ENCODE measurements at regions not wholly inside any gene's neighbourhood (a gene's known extent, or its start where the extent isn't known, plus 50 kb on each side); places are given as distances from the start of the nearest gene placed in this dataset.
"Not testable (repeated sequence)": the region's sequence is repeated elsewhere in the genome, so short reads cannot be mapped to it uniquely, and the experiment has no call there.

DNA sequence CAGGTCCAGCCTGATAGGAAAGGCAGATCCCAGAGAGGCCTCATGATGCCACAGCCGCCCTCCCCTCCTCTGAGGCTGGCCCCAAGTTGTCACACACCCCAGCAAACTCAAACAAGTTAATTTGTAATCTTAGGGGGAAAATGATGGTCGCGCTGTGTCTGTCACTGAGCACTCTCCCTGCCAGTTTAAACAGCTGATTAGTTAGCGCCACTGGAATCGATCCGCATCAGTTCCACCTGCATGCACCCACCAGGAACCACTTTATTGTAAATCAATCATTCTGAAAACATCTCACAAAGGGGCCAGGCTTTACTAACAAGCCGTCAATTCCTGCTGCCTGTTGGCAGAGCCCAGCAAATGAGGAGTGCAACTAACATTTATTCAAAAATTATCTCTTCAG, 870.9 kb downstream of the KCNMA1 start:
- Mint-ChIP-seq H3K4me3 (ENCODE audit: unreplicated experiment) (no peak overlapping the region), H3K36me3 (ENCODE audit: low read depth) (no peaks in the 10 kb centered on the region), H3K27me3 (ENCODE audit: low read depth) (no peaks in the 10 kb centered on the region), H3K9me3 (ENCODE audit: low read depth) (peaks cover 4% of the 10 kb centered on the region), H3K4me1 (ENCODE audit: low read depth) (peaks cover 7% of the 10 kb centered on the region), H3K27ac (ENCODE audit: unreplicated experiment) (no peak overlapping the region)
- no peak for DNase-seq (ENCODE audit: low spot score)
- TF ChIP-seq, protein P1, sequence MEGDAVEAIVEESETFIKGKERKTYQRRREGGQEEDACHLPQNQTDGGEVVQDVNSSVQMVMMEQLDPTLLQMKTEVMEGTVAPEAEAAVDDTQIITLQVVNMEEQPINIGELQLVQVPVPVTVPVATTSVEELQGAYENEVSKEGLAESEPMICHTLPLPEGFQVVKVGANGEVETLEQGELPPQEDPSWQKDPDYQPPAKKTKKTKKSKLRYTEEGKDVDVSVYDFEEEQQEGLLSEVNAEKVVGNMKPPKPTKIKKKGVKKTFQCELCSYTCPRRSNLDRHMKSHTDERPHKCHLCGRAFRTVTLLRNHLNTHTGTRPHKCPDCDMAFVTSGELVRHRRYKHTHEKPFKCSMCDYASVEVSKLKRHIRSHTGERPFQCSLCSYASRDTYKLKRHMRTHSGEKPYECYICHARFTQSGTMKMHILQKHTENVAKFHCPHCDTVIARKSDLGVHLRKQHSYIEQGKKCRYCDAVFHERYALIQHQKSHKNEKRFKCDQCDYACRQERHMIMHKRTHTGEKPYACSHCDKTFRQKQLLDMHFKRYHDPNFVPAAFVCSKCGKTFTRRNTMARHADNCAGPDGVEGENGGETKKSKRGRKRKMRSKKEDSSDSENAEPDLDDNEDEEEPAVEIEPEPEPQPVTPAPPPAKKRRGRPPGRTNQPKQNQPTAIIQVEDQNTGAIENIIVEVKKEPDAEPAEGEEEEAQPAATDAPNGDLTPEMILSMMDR (IDR thresholded peaks at IDR 0.05), result no peak

DNA sequence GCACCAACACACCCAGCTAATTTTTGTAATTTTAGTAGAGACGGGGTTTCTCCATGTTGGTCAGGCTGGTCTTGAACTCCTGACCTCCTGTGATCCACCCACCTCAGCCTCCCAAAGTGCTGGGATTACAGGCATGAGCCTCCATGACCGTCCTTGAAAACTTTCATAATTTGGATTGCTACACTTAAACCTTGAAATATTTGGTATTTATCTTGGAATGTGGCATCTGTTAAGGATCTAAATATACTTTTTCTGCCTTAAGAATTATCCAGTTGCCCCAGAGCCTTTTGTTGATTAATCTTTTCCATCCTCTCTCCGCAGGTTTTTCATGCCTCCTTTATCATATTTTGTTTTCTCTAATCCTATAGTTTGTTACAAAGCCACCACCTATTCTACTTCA, 872.7 kb downstream of the KCNMA1 start:
- not testable (repeated sequence) for DNase-seq (ENCODE audit: low spot score); H3K9me3 Mint-ChIP-seq (ENCODE audit: low read depth); H3K27me3 Mint-ChIP-seq (ENCODE audit: low read depth); H3K36me3 Mint-ChIP-seq (ENCODE audit: low read depth); H3K4me1 Mint-ChIP-seq (ENCODE audit: low read depth); H3K4me3 Mint-ChIP-seq (ENCODE audit: unreplicated experiment); H3K27ac Mint-ChIP-seq (ENCODE audit: unreplicated experiment)

DNA sequence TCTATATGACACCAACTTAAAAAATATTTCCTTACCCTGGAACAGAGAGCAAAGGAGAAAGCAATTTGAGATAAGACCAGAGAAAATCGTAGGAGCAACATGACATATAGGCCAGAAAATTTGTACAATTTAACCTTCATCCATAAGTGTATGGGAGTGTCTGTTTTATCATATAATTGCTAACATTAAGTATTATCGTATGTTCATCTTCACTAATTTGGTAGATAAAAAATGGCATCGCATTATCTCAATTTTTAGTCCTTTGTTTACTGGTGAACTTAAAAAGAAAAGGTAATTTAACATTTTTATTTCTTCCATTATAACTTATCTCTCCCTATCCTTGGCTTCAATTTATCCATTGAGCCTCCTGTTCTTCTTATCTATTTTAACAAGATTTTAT, 873.4 kb downstream of the KCNMA1 start:
- Mint-ChIP-seq H3K27me3 (ENCODE audit: low read depth) (no peaks in the 10 kb centered on the region), H3K4me3 (ENCODE audit: unreplicated experiment) (no peak overlapping the region), H3K36me3 (ENCODE audit: low read depth) (no peaks in the 10 kb centered on the region), H3K9me3 (ENCODE audit: low read depth) (peaks cover 4% of the 10 kb centered on the region), H3K27ac (ENCODE audit: unreplicated experiment) (no peak overlapping the region), H3K4me1 (ENCODE audit: low read depth) (peaks cover 7% of the 10 kb centered on the region)
- TF ChIP-seq, protein P1 (IDR thresholded peaks at IDR 0.05), result no peak
- no peak for DNase-seq (ENCODE audit: low spot score)

DNA sequence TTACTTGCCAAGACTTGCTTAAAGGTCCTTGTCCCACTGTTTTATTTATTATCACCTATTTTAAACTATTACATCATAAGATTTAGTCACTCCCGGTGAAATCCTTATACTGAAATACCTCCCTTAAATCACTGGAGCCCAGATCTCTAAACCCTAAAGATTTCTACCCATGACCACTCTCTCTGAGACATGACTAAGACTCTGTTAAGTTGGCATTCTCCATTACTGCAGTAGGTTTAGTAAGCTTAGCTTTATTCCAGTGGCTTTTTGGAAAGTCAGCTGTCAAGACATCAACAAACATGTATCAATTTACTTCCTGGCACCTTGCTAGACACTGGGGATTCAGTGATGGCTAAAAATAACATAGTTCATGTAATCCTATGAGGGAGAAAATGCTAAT, 874.2 kb downstream of the KCNMA1 start:
- Mint-ChIP-seq H3K4me1 (ENCODE audit: low read depth) (peaks cover 7% of the 10 kb centered on the region), H3K27ac (ENCODE audit: unreplicated experiment) (no peak overlapping the region), H3K9me3 (ENCODE audit: low read depth) (peaks cover 4% of the 10 kb centered on the region), H3K27me3 (ENCODE audit: low read depth) (no peaks in the 10 kb centered on the region), H3K4me3 (ENCODE audit: unreplicated experiment) (no peak overlapping the region), H3K36me3 (ENCODE audit: low read depth) (no peaks in the 10 kb centered on the region)
- TF ChIP-seq, protein P1 (IDR thresholded peaks at IDR 0.05), result no peak
- no peak for DNase-seq (ENCODE audit: low spot score)

DNA sequence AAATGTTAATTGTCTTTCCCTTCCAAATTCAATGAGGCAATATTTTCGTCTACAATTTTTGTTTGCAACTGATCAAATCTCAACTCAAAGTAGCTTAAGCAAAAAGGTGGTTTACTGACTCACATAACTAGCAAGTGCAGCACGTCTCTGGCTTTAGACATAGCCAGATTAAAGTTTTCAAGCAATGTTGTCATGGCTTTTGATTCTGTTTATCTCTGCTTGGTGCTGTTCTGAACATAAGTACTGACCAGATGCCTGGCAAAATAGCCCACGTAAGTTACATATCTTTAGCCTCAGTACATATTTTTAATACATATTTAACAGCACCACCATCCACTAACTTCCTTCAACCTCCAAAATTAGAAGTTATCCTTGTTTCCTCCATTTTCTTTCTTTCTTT, 877.9 kb downstream of the KCNMA1 start:
- no peak for DNase-seq (ENCODE audit: low spot score)
- no peaks in the 10 kb centered on the region for H3K36me3 Mint-ChIP-seq (ENCODE audit: low read depth)
- TF ChIP-seq, protein P1 (IDR thresholded peaks at IDR 0.05), result no peak
- peaks cover 7% of the 10 kb centered on the region for H3K4me1 Mint-ChIP-seq (ENCODE audit: low read depth)
- H3K27ac Mint-ChIP-seq (ENCODE audit: unreplicated experiment), result no peak overlapping the region
- no peak overlapping the region for H3K4me3 Mint-ChIP-seq (ENCODE audit: unreplicated experiment)
- H3K27me3 Mint-ChIP-seq (ENCODE audit: low read depth), result no peaks in the 10 kb centered on the region
- H3K9me3 Mint-ChIP-seq (ENCODE audit: low read depth), result no peaks in the 10 kb centered on the region

DNA sequence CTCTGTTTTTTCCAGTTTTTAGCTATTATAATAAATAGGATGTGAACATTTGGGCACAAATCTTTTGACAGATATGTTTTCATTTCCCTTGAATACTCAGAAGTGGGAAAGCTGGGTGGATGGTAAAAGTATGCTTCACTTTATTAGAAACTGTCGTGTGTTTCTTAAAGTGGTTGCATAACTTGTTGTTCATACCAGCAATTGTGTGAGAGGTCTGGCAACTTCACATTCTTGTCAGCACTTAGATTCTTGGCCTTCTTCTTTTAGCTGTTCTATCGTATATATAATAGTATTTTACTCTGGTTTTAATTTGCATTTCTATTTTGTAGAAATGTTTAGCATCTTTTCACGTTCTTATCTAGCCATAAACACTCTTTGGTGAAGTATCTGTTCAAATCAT, 894.4 kb downstream of the KCNMA1 start:
- Mint-ChIP-seq H3K27ac (ENCODE audit: unreplicated experiment) (no peak overlapping the region), H3K9me3 (ENCODE audit: low read depth) (no peaks in the 10 kb centered on the region), H3K4me3 (ENCODE audit: unreplicated experiment) (no peak overlapping the region), H3K36me3 (ENCODE audit: low read depth) (no peaks in the 10 kb centered on the region), H3K27me3 (ENCODE audit: low read depth) (peaks cover 5% of the 10 kb centered on the region), H3K4me1 (ENCODE audit: low read depth) (no peaks in the 10 kb centered on the region)
- TF ChIP-seq, protein P1 (IDR thresholded peaks at IDR 0.05), result no peak
- no peak for DNase-seq (ENCODE audit: low spot score)

Measured in chondrocyte (in vitro differentiated cells).